Keratinocyte (primary cell): ENCODE measurements at regions not wholly inside any gene's neighbourhood (a gene's known extent, or its start where the extent isn't known, plus 50 kb on each side); places are given as distances from the start of the nearest gene placed in this dataset.

Source experiments
- DNase-seq: peaks from one replicate; pipeline ENCODE4 v3.0.0-alpha.2; 2011; ENCODE audit warnings: low read depth, missing footprints, low spot score
- FAIRE-seq: peaks from 2 replicates; lab custom pipeline; 2011; peaks lifted over from hg19 to GRCh38; lab: Jason Lieb, UNC
- H2AFZ ChIP-seq: 2 replicates; pipeline ENCODE4 v1.6.0; 2012; ENCODE audit warnings: low read length, control low read depth, inconsistent platforms; ENCODE audit not compliant: control insufficient read depth
- H3K27ac ChIP-seq: 2 replicates; pipeline ENCODE4 v1.5.1; 2011; ENCODE audit warnings: low read length; ENCODE audit not compliant: control insufficient read depth, insufficient read depth
- H3K27me3 ChIP-seq: 3 replicates; pipeline ENCODE4 v1.6.0; 2011; ENCODE audit warnings: low read length; ENCODE audit not compliant: control insufficient read depth, insufficient read depth; ENCODE audit errors: extremely low read depth
- H3K36me3 ChIP-seq, 2 experiments: 2 replicates in 1 of 2; 3 replicates in 1 of 2; pipeline ENCODE4 v1.5.1; 2011; ENCODE audit warnings: low read length in 2 of 2, mild to moderate bottlenecking in 1 of 2; ENCODE audit not compliant: control insufficient read depth in 2 of 2, insufficient read depth in 2 of 2; ENCODE audit errors: extremely low read depth in 1 of 2
- H3K4me1 ChIP-seq: 3 replicates; pipeline ENCODE4 v1.5.1; 2011; ENCODE audit warnings: low read length; ENCODE audit not compliant: control insufficient read depth, insufficient read depth; ENCODE audit errors: extremely low read depth
- H3K4me2 ChIP-seq: 3 replicates; pipeline ENCODE4 v1.6.0; 2011; ENCODE audit warnings: low read depth, low read length; ENCODE audit not compliant: control insufficient read depth, insufficient read depth; ENCODE audit errors: extremely low read depth
- H3K4me3 ChIP-seq, 3 experiments: fragments of 200-600 bp in 1 of 3; sonication (generic) in 1 of 3; 2 replicates in 2 of 3; 3 replicates in 1 of 3; pipeline ENCODE4 v1.5.1; 2011 to 2016; ENCODE audit warnings: low read length in 3 of 3, mild to moderate bottlenecking in 3 of 3, control low read depth in 2 of 3, inconsistent platforms in 1 of 3, low read depth in 1 of 3, mixed read lengths in 1 of 3, mixed run types in 1 of 3, moderate library complexity in 1 of 3; ENCODE audit not compliant: control insufficient read depth in 2 of 3, insufficient read depth in 2 of 3; ENCODE audit errors: extremely low read depth in 1 of 3
- H3K79me2 ChIP-seq: 2 replicates; pipeline ENCODE4 v1.6.0; 2012; ENCODE audit warnings: low read length; ENCODE audit not compliant: control insufficient read depth, insufficient read depth
- H3K9ac ChIP-seq: 3 replicates; pipeline ENCODE4 v1.6.0; 2011; ENCODE audit warnings: low read length; ENCODE audit not compliant: control insufficient read depth, insufficient read depth; ENCODE audit errors: extremely low read depth
- H3K9me1 ChIP-seq: 3 replicates; pipeline ENCODE4 v1.6.0; 2011; ENCODE audit warnings: low read length; ENCODE audit not compliant: control insufficient read depth, insufficient read depth; ENCODE audit errors: extremely low read depth
- H3K9me3 ChIP-seq: 2 replicates; pipeline ENCODE4 v1.5.1; 2012; ENCODE audit warnings: low read depth, low read length; ENCODE audit not compliant: control insufficient read depth
- H4K20me1 ChIP-seq: 3 replicates; pipeline ENCODE4 v1.6.0; 2011; ENCODE audit warnings: low read length; ENCODE audit not compliant: control insufficient read depth, insufficient read depth; ENCODE audit errors: extremely low read depth
- CTCF ChIP-seq, 3 experiments: IDR thresholded peaks in 1 of 3; conservative IDR thresholded peaks in 1 of 3; optimal IDR thresholded peaks in 1 of 3; 2 replicates in 2 of 3; 3 replicates in 1 of 3; pipeline versions ENCODE3 to v1.5.1; 2011; ENCODE audit warnings: low read length in 3 of 3, mild to moderate bottlenecking in 3 of 3, moderate library complexity in 2 of 3, control low read depth in 1 of 3, inconsistent platforms in 1 of 3; ENCODE audit not compliant: insufficient read depth in 2 of 3; ENCODE audit errors: extremely low read depth in 1 of 3
- EZH2 ChIP-seq: IDR thresholded peaks from one replicate; pipeline ENCODE4 v1.6.1; 2012; ENCODE audit warnings: inconsistent platforms, mild to moderate bottlenecking, low read length, moderate library complexity
- dilution Hi-C: fragments of 300-500 bp; cut with MboI; formaldehyde crosslinking; loops from one replicate; pipeline ENCODE4 v1.7.0; 2020; ENCODE audit warnings: low sequenced_read_pairs; ENCODE audit not compliant: extremely low pct_ligation_motif_present

GRCh38 chr11:80317612-80318011 is 876.8 kb upstream of the TENM4 start:
- TF ChIP-seq CTCF (optimal IDR thresholded peaks at IDR 0.05 in 1 of 3, IDR thresholded peaks at IDR 0.05 in 1 of 3, conservative IDR thresholded peaks at IDR 0.05 in 1 of 3; ENCODE audit: extremely low read depth in 1 of 3, insufficient read depth in 2 of 3, low read length in 3 of 3) (no peak), EZH2 (no peak)

GRCh38 chr11:80315200-80315599 is 874.4 kb upstream of the TENM4 start:
- peak overlapping the region; percentile 8 for H2AFZ ChIP-seq
- no peaks in the 10 kb centered on the region for H3K9me1 ChIP-seq
- no peaks in the 10 kb centered on the region for H3K36me3 ChIP-seq
- peak overlapping the region; percentile 25 for H3K4me2 ChIP-seq
- H3K79me2 ChIP-seq, result no peaks in the 10 kb centered on the region
- H3K4me1 ChIP-seq, result peaks cover 10% of the 10 kb centered on the region
- H3K9ac ChIP-seq, result no peak overlapping the region
- H4K20me1 ChIP-seq, result no peaks in the 10 kb centered on the region
- H3K4me3 ChIP-seq, result peak overlapping the region in 1 of 3 experiments; percentile 4
- DNase-seq (peak; percentile 4), FAIRE-seq (peak; percentile 72)
- no peak for TF ChIP-seq EZH2
- no peak for TF ChIP-seq CTCF (optimal IDR thresholded peaks at IDR 0.05 in 1 of 3, IDR thresholded peaks at IDR 0.05 in 1 of 3, conservative IDR thresholded peaks at IDR 0.05 in 1 of 3; ENCODE audit: extremely low read depth in 1 of 3, insufficient read depth in 2 of 3, low read length in 3 of 3)
- H3K27me3 ChIP-seq, result no peaks in the 10 kb centered on the region
- H3K9me3 ChIP-seq, result no peaks in the 10 kb centered on the region
- dilution Hi-C loops, result no loop called here
- no peak overlapping the region for H3K27ac ChIP-seq

More at GRCh38 chr11:80317612-80318011, 876.8 kb upstream of the TENM4 start:
- H3K4me1 ChIP-seq, result peaks cover 10% of the 10 kb centered on the region
- no peaks in the 10 kb centered on the region for H3K9me3 ChIP-seq
- no peaks in the 10 kb centered on the region for H3K36me3 ChIP-seq
- no peak for DNase-seq
- H4K20me1 ChIP-seq, result no peaks in the 10 kb centered on the region
- FAIRE-seq, result no peak
- no peaks in the 10 kb centered on the region for H3K27me3 ChIP-seq
- H2AFZ ChIP-seq, result no peak overlapping the region
- no peaks in the 10 kb centered on the region for H3K9me1 ChIP-seq
- no peak overlapping the region for H3K4me3 ChIP-seq
- no peak overlapping the region for H3K4me2 ChIP-seq
- dilution Hi-C loops, result no loop called here
- H3K9ac ChIP-seq, result no peak overlapping the region
- H3K79me2 ChIP-seq, result no peaks in the 10 kb centered on the region
- no peak overlapping the region for H3K27ac ChIP-seq
